CD4-positive, alpha-beta T cell (primary cell): ENCODE measurements at regions not wholly inside any gene's neighbourhood (a gene's known extent, or its start where the extent isn't known, plus 50 kb on each side); places are given as distances from the start of the nearest gene placed in this dataset.

ENCODE experiments used
- ATAC-seq: fragments of 200-7000 bp; cut with Tn5 transposase; one replicate; pipeline ENCODE4 v1.10.0; 2022; ENCODE audit warnings: mild to moderate bottlenecking; ENCODE audit not compliant: poor library complexity
- CTCF ChIA-PET: fragments of 350-600 bp; sonication (Branson Sonifier 250); formaldehyde crosslinking; loops from one replicate; lab custom pipeline; 2021; ENCODE audit warnings: antibody characterized with exemption, inconsistent platforms; lab: Charles Lee
- POLR2A ChIA-PET: fragments of 350-600 bp; sonication (Branson Sonifier 250); formaldehyde crosslinking; loops from one replicate; lab custom pipeline; 2021; ENCODE audit warnings: antibody characterized with exemption, inconsistent platforms; lab: Charles Lee
- DNase-seq, 14 experiments: peaks; one replicate each; pipeline ENCODE4 v3.0.0-alpha.2; 2013 to 2020; ENCODE audit warnings: mixed read lengths in 2 of 14
- H3K27ac ChIP-seq, 2 donors: one replicate each; pipeline versions ENCODE4 v1.5.1 to v1.7.0; 2013; ENCODE audit warnings: low read length in 2 of 2, low read depth in 1 of 2, mild to moderate bottlenecking in 1 of 2
- H3K27me3 ChIP-seq, 2 experiments: 1 replicate in 1 of 2; 2 replicates in 1 of 2; pipeline versions ENCODE4 v1.6.1 to v1.7.0; 2013; ENCODE audit warnings: low read length in 2 of 2, control low read depth in 1 of 2, mild to moderate bottlenecking in 1 of 2, moderate library complexity in 1 of 2; ENCODE audit not compliant: insufficient read depth in 2 of 2, control insufficient read depth in 1 of 2
- H3K36me3 ChIP-seq: one replicate; pipeline ENCODE4 v1.6.1; 2013; ENCODE audit warnings: low read length, control low read depth; ENCODE audit not compliant: insufficient read depth
- H3K4me1 ChIP-seq: one replicate; pipeline ENCODE4 v1.6.1; 2013; ENCODE audit warnings: low read length, control low read depth; ENCODE audit not compliant: insufficient read depth
- H3K4me3 ChIP-seq: one replicate; pipeline ENCODE4 v1.5.1; 2013; ENCODE audit warnings: mild to moderate bottlenecking, low read length, moderate library complexity
- H3K9me3 ChIP-seq, 2 experiments: 1 replicate in 1 of 2; 2 replicates in 1 of 2; pipeline versions ENCODE4 v1.6.1 to v1.7.0; 2013; ENCODE audit warnings: low read length in 2 of 2, mild to moderate bottlenecking in 2 of 2, control low read depth in 1 of 2, moderate library complexity in 1 of 2; ENCODE audit not compliant: control insufficient read depth in 1 of 2, insufficient read depth in 1 of 2
- H3K27ac Mint-ChIP-seq: one replicate; pipeline ENCODE4 v1.8.0; 2020; ENCODE audit warnings: mixed read lengths
- H3K27me3 Mint-ChIP-seq: one replicate; pipeline ENCODE4 v1.8.0; 2021; ENCODE audit warnings: mixed read lengths
- H3K36me3 Mint-ChIP-seq: one replicate; pipeline ENCODE4 v1.8.0; 2021; ENCODE audit warnings: low read depth, mixed read lengths
- H3K4me1 Mint-ChIP-seq: one replicate; pipeline ENCODE4 v1.8.0; 2021; ENCODE audit warnings: low read depth, mixed read lengths
- H3K4me3 Mint-ChIP-seq: one replicate; pipeline ENCODE4 v1.8.0; 2020; ENCODE audit warnings: mild to moderate bottlenecking, mixed read lengths
- H3K9me3 Mint-ChIP-seq: one replicate; pipeline ENCODE4 v1.8.0; 2020; ENCODE audit warnings: mixed read lengths
- CTCF ChIP-seq: fragments of 200-600 bp; IDR thresholded peaks from one replicate; pipeline ENCODE4 v1.8.0; 2022; ENCODE audit warnings: antibody characterized with exemption, mild to moderate bottlenecking
- intact Hi-C, 2 experiments: fragments of 100-400 bp; cut with DNase I in 1 of 2; cut with micrococcal nuclease in 1 of 2; formaldehyde crosslinking; loops; one replicate each; pipeline versions ENCODE4 v1.15.1 to v1.9.0; 2023 to 2025; cut with DNase I, micrococcal nuclease

GRCh38 chr2:14342313-14342712, 290.2 kb upstream of the LRATD1 start:
- ATAC-seq (no peak), DNase-seq (no peak)
- H3K27ac ChIP-seq = no peak overlapping the region
- intact Hi-C loops = no loop called here
- Mint-ChIP-seq H3K36me3 (no peaks in the 10 kb centered on the region), H3K27me3 (no peaks in the 10 kb centered on the region), H3K27ac (no peak overlapping the region), H3K4me3 (no peak overlapping the region), H3K4me1 (no peaks in the 10 kb centered on the region), H3K9me3 (peaks cover 2% of the 10 kb centered on the region)
- H3K9me3 ChIP-seq = peaks cover 0 to 20% of the 10 kb centered on the region in 2 experiments
- no peak for TF ChIP-seq CTCF
- CTCF ChIA-PET = no interaction called here
- no peaks in the 10 kb centered on the region for H3K4me1 ChIP-seq
- POLR2A ChIA-PET = no interaction called here
- H3K4me3 ChIP-seq = no peak overlapping the region
- no peaks in the 10 kb centered on the region for H3K27me3 ChIP-seq
- no peaks in the 10 kb centered on the region for H3K36me3 ChIP-seq

GRCh38 chr2:14344355-14344754, 288.2 kb upstream of the LRATD1 start:
- H3K27ac ChIP-seq = no peak overlapping the region
- CTCF ChIA-PET = no interaction called here
- TF ChIP-seq CTCF = no peak
- Mint-ChIP-seq H3K4me1 (no peaks in the 10 kb centered on the region), H3K9me3 (peaks cover 3% of the 10 kb centered on the region), H3K36me3 (no peaks in the 10 kb centered on the region), H3K27ac (no peak overlapping the region), H3K27me3 (no peaks in the 10 kb centered on the region), H3K4me3 (no peak overlapping the region)
- POLR2A ChIA-PET = no interaction called here
- no peaks in the 10 kb centered on the region for H3K27me3 ChIP-seq
- H3K4me3 ChIP-seq = no peak overlapping the region
- intact Hi-C loops = no loop called here
- ATAC-seq (no peak), DNase-seq (no peak)
- H3K36me3 ChIP-seq = no peaks in the 10 kb centered on the region
- no peaks in the 10 kb centered on the region for H3K4me1 ChIP-seq
- H3K9me3 ChIP-seq = peaks cover 0 to 22% of the 10 kb centered on the region in 2 experiments

- ChIA-PET POLR2A (no interaction called here), CTCF (no interaction called here)
- Histone ChIP-seq H3K9me3 (peaks cover 0 to 9% of the 10 kb centered on the region in 2 experiments), H3K36me3 (no peaks in the 10 kb centered on the region), H3K27me3 (no peaks in the 10 kb centered on the region), H3K4me3 (no peak overlapping the region), H3K27ac (no peak overlapping the region), H3K4me1 (no peaks in the 10 kb centered on the region)
- no peak for TF ChIP-seq CTCF
- ATAC-seq (no peak), DNase-seq (no peak)
- no peaks in the 10 kb centered on the region for H3K36me3 Mint-ChIP-seq
- no peaks in the 10 kb centered on the region for H3K4me1 Mint-ChIP-seq
- intact Hi-C loops = no loop called here
- H3K27me3 Mint-ChIP-seq = no peaks in the 10 kb centered on the region
- peaks cover 10% of the 10 kb centered on the region for H3K9me3 Mint-ChIP-seq
- H3K27ac Mint-ChIP-seq = no peak overlapping the region
- no peak overlapping the region for H3K4me3 Mint-ChIP-seq
These were observed 284.3 kb upstream of the LRATD1 start for GRCh38 chr2:14348247-14348646.
